GM21786 (cell line): ENCODE measurements at regions not wholly inside any gene's neighbourhood (a gene's known extent, or its start where the extent isn't known, plus 50 kb on each side); places are given as distances from the start of the nearest gene placed in this dataset.
"Not testable (repeated sequence)": the region's sequence is repeated elsewhere in the genome, so short reads cannot be mapped to it uniquely, and the experiment has no call there.

ENCODE experiments used
- ATAC-seq: cut with Tn5 transposase; IDR thresholded peaks from one replicate; pipeline ENCODE4 v1.9.1; 2021; ENCODE audit not compliant: unreplicated experiment

GRCh38 chr1:105272376-105272775 is 1522.7 kb downstream of the AMY1C start:
- not testable (repeated sequence) for ATAC-seq

- ATAC-seq = no peak
Measured at GRCh38 chr1:105294838-105295237, 1545.1 kb downstream of the AMY1C start.

- no peak for ATAC-seq
Measured at GRCh38 chr1:105310063-105310462, 1560.4 kb downstream of the AMY1C start.

GRCh38 chr1:105317976-105318375 is 1568.3 kb downstream of the AMY1C start:
- ATAC-seq = no peak

GRCh38 chr1:105326886-105327285 is 1577.2 kb downstream of the AMY1C start:
- no peak for ATAC-seq

- no peak for ATAC-seq
Measured at GRCh38 chr1:105337420-105337819, 1587.7 kb downstream of the AMY1C start.

- no peak for ATAC-seq
Measured at GRCh38 chr1:105343317-105343716, 1593.6 kb downstream of the AMY1C start.

GRCh38 chr1:105359457-105359856 is 1609.8 kb downstream of the AMY1C start:
- ATAC-seq = no peak

- ATAC-seq = no peak
Measured at GRCh38 chr1:105362438-105362837, 1612.7 kb downstream of the AMY1C start.

- ATAC-seq = no peak
Measured at GRCh38 chr1:105368446-105368845, 1618.7 kb downstream of the AMY1C start.

- ATAC-seq = no peak
Measured at GRCh38 chr1:105373681-105374080, 1624.0 kb downstream of the AMY1C start.

GRCh38 chr1:105386489-105386888 is 1636.8 kb downstream of the AMY1C start:
- ATAC-seq = no peak

GRCh38 chr1:105396001-105396400 is 1646.3 kb downstream of the AMY1C start:
- no peak for ATAC-seq

- ATAC-seq = no peak
Measured at GRCh38 chr1:105398909-105399308, 1649.2 kb downstream of the AMY1C start.

- ATAC-seq = no peak
Measured at GRCh38 chr1:105399716-105400115, 1650.0 kb downstream of the AMY1C start.

- ATAC-seq = no peak
Measured at GRCh38 chr1:105416261-105416660, 1640.2 kb upstream of the PRMT6 start.

- ATAC-seq = no peak
Measured at GRCh38 chr1:105419030-105419429, 1637.4 kb upstream of the PRMT6 start.

- ATAC-seq = no peak
Measured at GRCh38 chr1:105427543-105427942, 1628.9 kb upstream of the PRMT6 start.

- ATAC-seq = no peak
Measured at GRCh38 chr1:105436589-105437259, 1619.8 kb upstream of the PRMT6 start.

GRCh38 chr1:105437847-105438246 is 1618.6 kb upstream of the PRMT6 start:
- no peak for ATAC-seq

- no peak for ATAC-seq
Measured at GRCh38 chr1:105442901-105443300, 1613.6 kb upstream of the PRMT6 start.

- ATAC-seq = no peak
Measured at GRCh38 chr1:105459759-105460158, 1596.7 kb upstream of the PRMT6 start.

- ATAC-seq = no peak
Measured at GRCh38 chr1:105462308-105462707, 1594.2 kb upstream of the PRMT6 start.
